ENCODE measurements at regions not wholly inside any gene's neighbourhood (a gene's known extent, or its start where the extent isn't known, plus 50 kb on each side); places are given as distances from the start of the nearest gene placed in this dataset.
"Not testable (repeated sequence)": the region's sequence is repeated elsewhere in the genome, so short reads cannot be mapped to it uniquely, and the experiment has no call there.

GRCh38 chr12:34606749-34607519 is 584.6 kb downstream of the ALG10 start:
- DNase-seq (ENCODE audit: low spot score), result no peak
- no peak overlapping the region for H3K4me3 ChIP-seq (ENCODE audit: severe bottlenecking)
- H3K27ac ChIP-seq (ENCODE audit: poor library complexity, severe bottlenecking), result no peak overlapping the region
- no peaks in the 10 kb centered on the region for H3K4me1 ChIP-seq (ENCODE audit: insufficient read depth, poor library complexity, severe bottlenecking)
- H3K27me3 ChIP-seq (ENCODE audit: insufficient read depth, poor library complexity, severe bottlenecking), result no peaks in the 10 kb centered on the region
- ATAC-seq (ENCODE audit: low read depth), result no peak
- peaks cover 2% of the 10 kb centered on the region for H3K9me3 ChIP-seq (ENCODE audit: severe bottlenecking)
- TF ChIP-seq CTCF (IDR thresholded peaks at IDR 0.05; ENCODE audit: poor library complexity, severe bottlenecking), result no peak
- H3K36me3 ChIP-seq (ENCODE audit: low read depth), result no peaks in the 10 kb centered on the region

- Histone ChIP-seq H3K27ac (ENCODE audit: poor library complexity, severe bottlenecking) (no peak overlapping the region), H3K27me3 (ENCODE audit: insufficient read depth, poor library complexity, severe bottlenecking) (no peaks in the 10 kb centered on the region), H3K9me3 (ENCODE audit: severe bottlenecking) (peaks cover 2% of the 10 kb centered on the region), H3K4me1 (ENCODE audit: insufficient read depth, poor library complexity, severe bottlenecking) (no peaks in the 10 kb centered on the region), H3K36me3 (ENCODE audit: low read depth) (no peaks in the 10 kb centered on the region), H3K4me3 (ENCODE audit: severe bottlenecking) (no peak overlapping the region)
- TF ChIP-seq CTCF (IDR thresholded peaks at IDR 0.05; ENCODE audit: poor library complexity, severe bottlenecking), result no peak
- DNase-seq (ENCODE audit: low spot score), result no peak
- no peak for ATAC-seq (ENCODE audit: low read depth)
Measured at GRCh38 chr12:34607520-34608195, 585.4 kb downstream of the ALG10 start.

- not testable (repeated sequence) for H3K27ac ChIP-seq (ENCODE audit: poor library complexity, severe bottlenecking); H3K27me3 ChIP-seq (ENCODE audit: insufficient read depth, poor library complexity, severe bottlenecking); ATAC-seq (ENCODE audit: low read depth); DNase-seq (ENCODE audit: low spot score); H3K36me3 ChIP-seq (ENCODE audit: low read depth); H3K9me3 ChIP-seq (ENCODE audit: severe bottlenecking); H3K4me1 ChIP-seq (ENCODE audit: insufficient read depth, poor library complexity, severe bottlenecking); H3K4me3 ChIP-seq (ENCODE audit: severe bottlenecking)
Measured at GRCh38 chr12:34613988-34614387, 591.7 kb downstream of the ALG10 start.

GRCh38 chr12:34625116-34625515 is 602.8 kb downstream of the ALG10 start:
- no peak for DNase-seq (ENCODE audit: low spot score)
- ATAC-seq (ENCODE audit: low read depth), result no peak
- no peaks in the 10 kb centered on the region for H3K36me3 ChIP-seq (ENCODE audit: low read depth)
- no peak overlapping the region for H3K4me3 ChIP-seq (ENCODE audit: severe bottlenecking)
- H3K27ac ChIP-seq (ENCODE audit: poor library complexity, severe bottlenecking), result no peak overlapping the region
- no peaks in the 10 kb centered on the region for H3K27me3 ChIP-seq (ENCODE audit: insufficient read depth, poor library complexity, severe bottlenecking)
- H3K9me3 ChIP-seq (ENCODE audit: severe bottlenecking), result no peaks in the 10 kb centered on the region
- no peaks in the 10 kb centered on the region for H3K4me1 ChIP-seq (ENCODE audit: insufficient read depth, poor library complexity, severe bottlenecking)
- peak; percentile 41 for TF ChIP-seq CTCF (IDR thresholded peaks at IDR 0.05; ENCODE audit: poor library complexity, severe bottlenecking)

GRCh38 chr12:34626363-34627157 is 604.3 kb downstream of the ALG10 start:
- ATAC-seq (ENCODE audit: low read depth) (no peak), DNase-seq (ENCODE audit: low spot score) (no peak)
- Histone ChIP-seq H3K27ac (ENCODE audit: poor library complexity, severe bottlenecking) (no peak overlapping the region), H3K27me3 (ENCODE audit: insufficient read depth, poor library complexity, severe bottlenecking) (no peaks in the 10 kb centered on the region), H3K4me1 (ENCODE audit: insufficient read depth, poor library complexity, severe bottlenecking) (no peaks in the 10 kb centered on the region), H3K4me3 (ENCODE audit: severe bottlenecking) (no peak overlapping the region), H3K36me3 (ENCODE audit: low read depth) (no peaks in the 10 kb centered on the region), H3K9me3 (ENCODE audit: severe bottlenecking) (no peaks in the 10 kb centered on the region)
- no peak for TF ChIP-seq CTCF (IDR thresholded peaks at IDR 0.05; ENCODE audit: poor library complexity, severe bottlenecking)

Data from RWPE2 (cell line).